ENCODE measurements at regions not wholly inside any gene's neighbourhood (a gene's known extent, or its start where the extent isn't known, plus 50 kb on each side); places are given as distances from the start of the nearest gene placed in this dataset.

- Histone ChIP-seq H2AFZ (ENCODE audit: low read depth) (no peak overlapping the region), H3K79me2 (ENCODE audit: insufficient read depth, low read depth) (no peaks in the 10 kb centered on the region), H3K4me2 (no peak overlapping the region), H3K27me3 (ENCODE audit: insufficient read depth, low read depth) (no peaks in the 10 kb centered on the region), H3K4me1 (ENCODE audit: low read depth, poor library complexity, severe bottlenecking) (no peaks in the 10 kb centered on the region), H3K27ac (no peak overlapping the region), H3K4me3 (IDR thresholded peaks at IDR 0.05; ENCODE audit: insufficient read depth, low read depth, low read length) (no peak overlapping the region), H3K9ac (no peak overlapping the region), H3K36me3 (ENCODE audit: insufficient read depth) (no peaks in the 10 kb centered on the region), H4K20me1 (ENCODE audit: insufficient read depth) (no peaks in the 10 kb centered on the region)
- TF ChIP-seq CTCF (conservative IDR thresholded peaks at IDR 0.05; ENCODE audit: low read depth, low read length): no peak
Measured at GRCh38 chr10:131473645-131474044, 162.1 kb upstream of the TCERG1L start.

- no peaks in the 10 kb centered on the region for H3K4me1 ChIP-seq (ENCODE audit: low read depth, poor library complexity, severe bottlenecking)
- H3K9ac ChIP-seq: no peak overlapping the region
- no peaks in the 10 kb centered on the region for H3K36me3 ChIP-seq (ENCODE audit: insufficient read depth)
- H3K79me2 ChIP-seq (ENCODE audit: insufficient read depth, low read depth): no peaks in the 10 kb centered on the region
- no peak overlapping the region for H2AFZ ChIP-seq (ENCODE audit: low read depth)
- H3K4me2 ChIP-seq: no peak overlapping the region
- no peak for TF ChIP-seq CTCF (conservative IDR thresholded peaks at IDR 0.05; ENCODE audit: low read depth, low read length)
- H3K4me3 ChIP-seq (IDR thresholded peaks at IDR 0.05; ENCODE audit: insufficient read depth, low read depth, low read length): no peak overlapping the region
- H4K20me1 ChIP-seq (ENCODE audit: insufficient read depth): no peaks in the 10 kb centered on the region
- no peak overlapping the region for H3K27ac ChIP-seq
- no peaks in the 10 kb centered on the region for H3K27me3 ChIP-seq (ENCODE audit: insufficient read depth, low read depth)
Measured at GRCh38 chr10:131474416-131474815, 162.9 kb upstream of the TCERG1L start.

- Histone ChIP-seq H3K27me3 (ENCODE audit: insufficient read depth, low read depth) (no peaks in the 10 kb centered on the region), H3K79me2 (ENCODE audit: insufficient read depth, low read depth) (no peaks in the 10 kb centered on the region), H3K4me2 (no peak overlapping the region), H3K9ac (no peak overlapping the region), H3K4me3 (IDR thresholded peaks at IDR 0.05; ENCODE audit: insufficient read depth, low read depth, low read length) (no peak overlapping the region), H3K4me1 (ENCODE audit: low read depth, poor library complexity, severe bottlenecking) (no peaks in the 10 kb centered on the region), H4K20me1 (ENCODE audit: insufficient read depth) (no peaks in the 10 kb centered on the region), H3K36me3 (ENCODE audit: insufficient read depth) (no peaks in the 10 kb centered on the region), H2AFZ (ENCODE audit: low read depth) (no peak overlapping the region), H3K27ac (no peak overlapping the region)
- no peak for TF ChIP-seq CTCF (conservative IDR thresholded peaks at IDR 0.05; ENCODE audit: low read depth, low read length)
Measured at GRCh38 chr10:131475043-131475442, 163.5 kb upstream of the TCERG1L start.

GRCh38 chr10:131475803-131476202, 164.3 kb upstream of the TCERG1L start:
- no peak for TF ChIP-seq CTCF (conservative IDR thresholded peaks at IDR 0.05; ENCODE audit: low read depth, low read length)

More at GRCh38 chr10:131475803-131476202, 164.3 kb upstream of the TCERG1L start:
- Histone ChIP-seq H3K27me3 (ENCODE audit: insufficient read depth, low read depth) (no peaks in the 10 kb centered on the region), H3K27ac (no peak overlapping the region), H3K4me2 (no peak overlapping the region), H3K4me3 (IDR thresholded peaks at IDR 0.05; ENCODE audit: insufficient read depth, low read depth, low read length) (no peak overlapping the region), H3K79me2 (ENCODE audit: insufficient read depth, low read depth) (no peaks in the 10 kb centered on the region), H3K9ac (no peak overlapping the region), H3K4me1 (ENCODE audit: low read depth, poor library complexity, severe bottlenecking) (no peaks in the 10 kb centered on the region), H2AFZ (ENCODE audit: low read depth) (no peak overlapping the region), H3K36me3 (ENCODE audit: insufficient read depth) (no peaks in the 10 kb centered on the region), H4K20me1 (ENCODE audit: insufficient read depth) (no peaks in the 10 kb centered on the region)
